ENCODE measurements at regions not wholly inside any gene's neighbourhood (a gene's known extent, or its start where the extent isn't known, plus 50 kb on each side); places are given as distances from the start of the nearest gene placed in this dataset.

- Mint-ChIP-seq H3K4me3 (no peak overlapping the region), H3K9me3 (no peaks in the 10 kb centered on the region), H3K4me1 (peaks cover 48% of the 10 kb centered on the region), H3K36me3 (no peaks in the 10 kb centered on the region), H3K27ac (no peak overlapping the region), H3K27me3 (ENCODE audit: low read depth) (no peaks in the 10 kb centered on the region)
- DNase-seq (ENCODE audit: low spot score) (no peak), ATAC-seq (no peak)
- TF ChIP-seq NFATC4 (CRISPR knock-in tag; IDR thresholded peaks at IDR 0.05) (no peak), ETV6 (CRISPR knock-in tag; IDR thresholded peaks at IDR 0.05) (no peak), FOXP4 (CRISPR knock-in tag; IDR thresholded peaks at IDR 0.05) (no peak), NR3C1 (CRISPR knock-in tag; conservative IDR thresholded peaks at IDR 0.05; ENCODE audit: low read depth) (no peak), USF2 (CRISPR knock-in tag; IDR thresholded peaks at IDR 0.05) (no peak), NFE2L1 (CRISPR knock-in tag; IDR thresholded peaks at IDR 0.05) (no peak), ZMAT4 (CRISPR knock-in tag; IDR thresholded peaks at IDR 0.05) (no peak), ZNF317 (CRISPR knock-in tag; IDR thresholded peaks at IDR 0.05; ENCODE audit: borderline replicate concordance, low read depth) (no peak), KAT7 (CRISPR knock-in tag; IDR thresholded peaks at IDR 0.05; ENCODE audit: borderline replicate concordance) (no peak), NFYB (CRISPR knock-in tag; conservative IDR thresholded peaks at IDR 0.05; ENCODE audit: low read depth) (no peak), SMAD4 (CRISPR knock-in tag; IDR thresholded peaks at IDR 0.05) (no peak), CDX4 (CRISPR knock-in tag; IDR thresholded peaks at IDR 0.05; ENCODE audit: borderline replicate concordance) (no peak), GABPB1 (CRISPR knock-in tag; IDR thresholded peaks at IDR 0.05) (no peak), ZNF532 (CRISPR knock-in tag; IDR thresholded peaks at IDR 0.05; ENCODE audit: borderline replicate concordance) (no peak), HMGXB4 (CRISPR knock-in tag; IDR thresholded peaks at IDR 0.05) (no peak)
- POLR2A ChIA-PET, result no interaction called here
- CTCF ChIA-PET, result no interaction called here
Measured at GRCh38 chr5:171525085-171525484, 105.6 kb downstream of the FGF18 start.

GRCh38 chr5:171528036-171528435, 108.6 kb downstream of the FGF18 start:
- no peak for DNase-seq (ENCODE audit: low spot score)
- Mint-ChIP-seq H3K27me3 (ENCODE audit: low read depth) (no peaks in the 10 kb centered on the region), H3K4me3 (no peak overlapping the region), H3K36me3 (no peaks in the 10 kb centered on the region), H3K9me3 (peaks cover under 1% of the 10 kb centered on the region), H3K27ac (no peak overlapping the region), H3K4me1 (peaks cover 23% of the 10 kb centered on the region)
- no peak for ATAC-seq
- ChIA-PET CTCF (interaction anchor here (1.4 kb wide), 1 partner anchor 13 kb away, joined by 3 read pairs; no protein-coding TSS in a partner anchor), POLR2A (no interaction called here)
- TF ChIP-seq NFE2L1 (CRISPR knock-in tag; IDR thresholded peaks at IDR 0.05) (no peak), HMGA2 (CRISPR knock-in tag; IDR thresholded peaks at IDR 0.05) (no peak), SP1 (CRISPR knock-in tag; conservative IDR thresholded peaks at IDR 0.05) (no peak), MLX (CRISPR knock-in tag; IDR thresholded peaks at IDR 0.05) (no peak), GRHL2 (CRISPR knock-in tag; IDR thresholded peaks at IDR 0.05; ENCODE audit: insufficient replicate concordance, severe bottlenecking) (no peak), FOXK1 (CRISPR knock-in tag; IDR thresholded peaks at IDR 0.05) (no peak), HMGXB4 (CRISPR knock-in tag; IDR thresholded peaks at IDR 0.05) (no peak), SMAD4 (CRISPR knock-in tag; IDR thresholded peaks at IDR 0.05) (no peak), CTCF (IDR thresholded peaks at IDR 0.05) (no peak)

Data from WTC11 (cell line).